PC-9 (cell line): ENCODE measurements at regions not wholly inside any gene's neighbourhood (a gene's known extent, or its start where the extent isn't known, plus 50 kb on each side); places are given as distances from the start of the nearest gene placed in this dataset.

Experiments
- BruUV-seq: library from RNA; stranded (reverse); fragments of 400-500 nt; replicated peaks from 2 replicates; lab custom pipeline; 2021; lab: Mats Ljungman, UMichigan
- CTCF ChIA-PET: fragments of 300-600 bp; sonication (Branson Sonifier 250); formaldehyde crosslinking; loops from one replicate; lab custom pipeline; 2022; ENCODE audit warnings: antibody characterized with exemption; lab: Charles Lee
- POLR2A ChIA-PET: fragments of 300-600 bp; sonication (Branson Sonifier 250); formaldehyde crosslinking; loops from one replicate; lab custom pipeline; 2022; ENCODE audit warnings: antibody characterized with exemption; ENCODE audit not compliant: unreplicated experiment; lab: Charles Lee
- DNase-seq, 2 experiments: peaks; one replicate each; pipeline versions ENCODE4 v3.0.0 to v3.0.0-alpha.2; 2015 to 2022; ENCODE audit warnings: mixed read lengths in 1 of 2
- H2AFZ ChIP-seq: fragments of 200-600 bp; sonication (generic); 2 replicates; pipeline ENCODE4 v1.8.1; 2017; ENCODE audit warnings: antibody characterized with exemption
- H3F3A ChIP-seq: fragments of 200-600 bp; sonication (generic); 2 replicates; pipeline ENCODE4 v1.8.1; 2017; ENCODE audit warnings: antibody characterized with exemption, mild to moderate bottlenecking, low read depth; ENCODE audit not compliant: insufficient read depth
- H3K27ac ChIP-seq: fragments of 200-600 bp; sonication (generic); 2 replicates; pipeline ENCODE4 v1.6.1; 2016; ENCODE audit warnings: mixed run types
- H3K27me3 ChIP-seq: fragments of 200-600 bp; sonication (generic); 2 replicates; pipeline ENCODE4 v1.6.1; 2016; ENCODE audit warnings: low read depth, mixed run types; ENCODE audit not compliant: insufficient read depth
- H3K36me3 ChIP-seq: fragments of 200-600 bp; sonication (generic); 2 replicates; pipeline ENCODE4 v1.6.1; 2016; ENCODE audit warnings: low read depth, mixed run types
- H3K4me1 ChIP-seq: fragments of 200-600 bp; sonication (generic); replicated peaks from 2 replicates; pipeline ENCODE4 v1.6.1; 2016; ENCODE audit warnings: mixed run types; ENCODE audit not compliant: insufficient read depth
- H3K4me2 ChIP-seq: fragments of 200-600 bp; sonication (generic); 2 replicates; pipeline ENCODE4 v1.6.1; 2017; ENCODE audit warnings: mixed run types
- H3K4me3 ChIP-seq: fragments of 200-600 bp; sonication (generic); 2 replicates; pipeline ENCODE4 v1.6.1; 2016; ENCODE audit warnings: mixed run types
- H3K79me2 ChIP-seq: fragments of 200-600 bp; sonication (generic); 2 replicates; pipeline ENCODE4 v1.6.1; 2017; ENCODE audit warnings: low read depth, mixed run types
- H3K9me2 ChIP-seq: fragments of 200-600 bp; sonication (generic); 2 replicates; pipeline ENCODE4 v1.8.1; 2017; ENCODE audit warnings: mild to moderate bottlenecking; ENCODE audit not compliant: insufficient read depth
- H3K9me3 ChIP-seq: fragments of 200-600 bp; sonication (generic); 2 replicates; pipeline ENCODE4 v1.8.1; 2016; ENCODE audit warnings: low read depth; ENCODE audit not compliant: insufficient read depth
- H4K20me1 ChIP-seq: fragments of 200-600 bp; sonication (generic); 2 replicates; pipeline ENCODE4 v1.8.1; 2017; ENCODE audit not compliant: insufficient read depth
- CTCF ChIP-seq: fragments of 200-600 bp; sonication (generic); conservative IDR thresholded peaks from 2 replicates; pipeline ENCODE4 v1.6.1; 2017; ENCODE audit warnings: mixed run types, antibody characterized with exemption, mild to moderate bottlenecking, moderate library complexity
- EZH2 ChIP-seq: fragments of 200-600 bp; sonication (generic); IDR thresholded peaks from 2 replicates; pipeline ENCODE4 v1.8.0; 2017; ENCODE audit warnings: antibody characterized with exemption, low read depth
- intact Hi-C: fragments of 100-400 bp; cut with micrococcal nuclease; formaldehyde crosslinking; loops from one replicate; pipeline ENCODE4 v1.10.0; 2022; ENCODE audit not compliant: unreplicated experiment

GRCh38 chr9:1907465-1907864 is 107.7 kb upstream of the SMARCA2 start:
- ChIA-PET CTCF (no interaction called here), POLR2A (no interaction called here)
- no peaks in the 10 kb centered on the region for H3K27me3 ChIP-seq
- no peaks in the 10 kb centered on the region for H3F3A ChIP-seq
- no peaks in the 10 kb centered on the region for H3K9me3 ChIP-seq
- no TSS peak for BruUV-seq
- TF ChIP-seq CTCF (no peak), EZH2 (no peak)
- no peaks in the 10 kb centered on the region for H3K9me2 ChIP-seq
- H3K36me3 ChIP-seq: no peaks in the 10 kb centered on the region
- H3K4me1 ChIP-seq: no peaks in the 10 kb centered on the region
- no peaks in the 10 kb centered on the region for H4K20me1 ChIP-seq
- DNase-seq: no peak
- no peak overlapping the region for H3K27ac ChIP-seq
- no peak overlapping the region for H3K4me2 ChIP-seq
- no peak overlapping the region for H3K4me3 ChIP-seq
- no peak overlapping the region for H2AFZ ChIP-seq
- H3K79me2 ChIP-seq: no peaks in the 10 kb centered on the region
- intact Hi-C loops: no loop called here

- H3K27me3 ChIP-seq: no peaks in the 10 kb centered on the region
- ChIA-PET POLR2A (no interaction called here), CTCF (no interaction called here)
- no peaks in the 10 kb centered on the region for H3K79me2 ChIP-seq
- BruUV-seq: no TSS peak
- no peaks in the 10 kb centered on the region for H3K9me3 ChIP-seq
- H3K27ac ChIP-seq: no peak overlapping the region
- H2AFZ ChIP-seq: no peak overlapping the region
- no peaks in the 10 kb centered on the region for H3K36me3 ChIP-seq
- H3K4me2 ChIP-seq: no peak overlapping the region
- no peaks in the 10 kb centered on the region for H3K4me1 ChIP-seq
- no peaks in the 10 kb centered on the region for H4K20me1 ChIP-seq
- H3K9me2 ChIP-seq: no peaks in the 10 kb centered on the region
- DNase-seq: no peak
- TF ChIP-seq EZH2 (no peak), CTCF (no peak)
- intact Hi-C loops: no loop called here
- H3K4me3 ChIP-seq: no peak overlapping the region
- no peaks in the 10 kb centered on the region for H3F3A ChIP-seq
These were observed 105.8 kb upstream of the SMARCA2 start for GRCh38 chr9:1909322-1909721.

GRCh38 chr9:1910269-1910811 is 104.8 kb upstream of the SMARCA2 start:
- TF ChIP-seq CTCF (no peak), EZH2 (no peak)
- no peaks in the 10 kb centered on the region for H3K36me3 ChIP-seq
- POLR2A ChIA-PET: no interaction called here
- no peaks in the 10 kb centered on the region for H3K4me1 ChIP-seq
- H3K4me2 ChIP-seq: no peak overlapping the region
- H3K27ac ChIP-seq: no peak overlapping the region
- H3K27me3 ChIP-seq: no peaks in the 10 kb centered on the region; the same call in 1 of the 2 replicates
- no peak for DNase-seq
- H3K9me2 ChIP-seq: no peaks in the 10 kb centered on the region
- no peak overlapping the region for H2AFZ ChIP-seq
- CTCF ChIA-PET: no interaction called here
- H3K79me2 ChIP-seq: no peaks in the 10 kb centered on the region
- no TSS peak for BruUV-seq
- H3F3A ChIP-seq: no peaks in the 10 kb centered on the region
- H3K4me3 ChIP-seq: no peak overlapping the region
- H4K20me1 ChIP-seq: no peaks in the 10 kb centered on the region
- H3K9me3 ChIP-seq: no peaks in the 10 kb centered on the region
- intact Hi-C loops: no loop called here
